ENCODE measurements at regions not wholly inside any gene's neighbourhood (a gene's known extent, or its start where the extent isn't known, plus 50 kb on each side); places are given as distances from the start of the nearest gene placed in this dataset.

GRCh38 chr20:20897145-20897544 lies 184.7 kb upstream of the RALGAPA2 start:
- TF ChIP-seq EZH2 (IDR thresholded peaks at IDR 0.05; ENCODE audit: insufficient read depth, low read length) (no peak), CTCF (IDR thresholded peaks at IDR 0.05; ENCODE audit: insufficient read depth, low read depth, low read length) (no peak)
